Activated T-cell treated with anti-CD3 and anti-CD28 coated beads for 48 hours (primary cell): ENCODE measurements at regions not wholly inside any gene's neighbourhood (a gene's known extent, or its start where the extent isn't known, plus 50 kb on each side); places are given as distances from the start of the nearest gene placed in this dataset.
"Not testable (repeated sequence)": the region's sequence is repeated elsewhere in the genome, so short reads cannot be mapped to it uniquely, and the experiment has no call there.

ENCODE experiments used
- DNase-seq: peaks from one replicate; pipeline ENCODE4 v3.0.0-alpha.2; 2020; ENCODE audit warnings: low read depth

- DNase-seq: no peak
Measured at GRCh38 chr2:58768715-58769080, 527.6 kb upstream of the FANCL start.

GRCh38 chr2:58767828-58768714, 526.9 kb upstream of the FANCL start:
- DNase-seq: no peak

GRCh38 chr2:58764338-58765104, 523.4 kb upstream of the FANCL start:
- no peak for DNase-seq

GRCh38 chr2:58762176-58762781, 521.2 kb upstream of the FANCL start:
- peak; percentile 11 for DNase-seq

- DNase-seq: no peak
Measured at GRCh38 chr2:58757971-58758370, 516.8 kb upstream of the FANCL start.

GRCh38 chr2:58756336-58756735, 515.2 kb upstream of the FANCL start:
- no peak for DNase-seq

GRCh38 chr2:58752507-58752906, 511.4 kb upstream of the FANCL start:
- DNase-seq: not testable (repeated sequence)

- DNase-seq: not testable (repeated sequence)
Measured at GRCh38 chr2:58751676-58752075, 510.6 kb upstream of the FANCL start.

GRCh38 chr2:58749041-58749440, 507.9 kb upstream of the FANCL start:
- DNase-seq: no peak

- DNase-seq: not testable (repeated sequence)
Measured at GRCh38 chr2:58745334-58745733, 504.2 kb upstream of the FANCL start.

GRCh38 chr2:58740426-58740825, 499.3 kb upstream of the FANCL start:
- no peak for DNase-seq

GRCh38 chr2:58739033-58739432, 497.9 kb upstream of the FANCL start:
- no peak for DNase-seq

GRCh38 chr2:58734365-58734764, 493.2 kb upstream of the FANCL start:
- DNase-seq: no peak

- no peak for DNase-seq
Measured at GRCh38 chr2:58732999-58733398, 491.9 kb upstream of the FANCL start.

GRCh38 chr2:58731488-58731869, 490.4 kb upstream of the FANCL start:
- no peak for DNase-seq

GRCh38 chr2:58730764-58731487, 489.8 kb upstream of the FANCL start:
- DNase-seq: no peak

GRCh38 chr2:58727981-58728656, 487.0 kb upstream of the FANCL start:
- DNase-seq: no peak

GRCh38 chr2:58721912-58722591, 480.9 kb upstream of the FANCL start:
- no peak for DNase-seq

GRCh38 chr2:58720770-58721697, 479.9 kb upstream of the FANCL start:
- no peak for DNase-seq
